Adrenal gland (tissue), 9 donors: ENCODE measurements at regions not wholly inside any gene's neighbourhood (a gene's known extent, or its start where the extent isn't known, plus 50 kb on each side); places are given as distances from the start of the nearest gene placed in this dataset.

Source experiments
- DNase-seq, 7 donors: peaks; one replicate each; pipeline ENCODE4 v3.0.0-alpha.2; 2019 to 2020
- H3K27ac ChIP-seq, 5 donors: fragments of 200-600 bp; sonication (generic) in 4 of 5; 1 replicate in 3 of 5; 2 replicates in 2 of 5; pipeline versions ENCODE4 v1.5.1 to v1.8.0; 2016 to 2020; ENCODE audit warnings: mild to moderate bottlenecking in 1 of 5
- H3K27me3 ChIP-seq: fragments of 200-600 bp; 2 replicates; pipeline ENCODE4 v1.8.0; 2021
- H3K36me3 ChIP-seq, 2 donors: fragments of 200-600 bp; replicated peaks in 1 of 2; 1 replicate in 1 of 2; 2 replicates in 1 of 2; pipeline versions ENCODE4 v1.5.1 to v1.8.0; 2018 to 2022
- H3K4me1 ChIP-seq, 2 donors: fragments of 200-600 bp; replicated peaks in 1 of 2; 1 replicate in 1 of 2; 2 replicates in 1 of 2; pipeline versions ENCODE4 v1.5.1 to v1.8.0; 2018 to 2021
- H3K4me3 ChIP-seq, 4 donors: fragments of 200-600 bp; sonication (generic) in 3 of 4; one replicate each; pipeline ENCODE4 v1.5.1; 2016 to 2018
- H3K9me3 ChIP-seq, 3 donors: fragments of 200-600 bp; sonication (generic) in 1 of 3; replicated peaks in 1 of 3; 1 replicate in 2 of 3; 2 replicates in 1 of 3; pipeline versions ENCODE4 v1.5.1 to v1.8.0; 2016 to 2021
- POLR2A ChIP-seq, 2 donors: fragments of 450-650 bp; IDR thresholded peaks; one replicate each; pipeline ENCODE4 v1.6.1; 2017; ENCODE audit warnings: antibody characterized with exemption in 2 of 2, mild to moderate bottlenecking in 2 of 2, moderate library complexity in 1 of 2
- WGBS, 4 donors: extraction: QIAGEN DNeasy Blood & Tissue Kit in 2 of 4; methylation state at CpG; one replicate each; pipeline versions ENCODE4 v1.1.5 to v1.1.7; 2013 to 2017; 5-methylcytosine and 5-hydroxymethylcytosine counted together
- intact Hi-C, 2 donors: fragments of 100-400 bp; cut with DNase I; formaldehyde crosslinking; loops; one replicate each; pipeline versions ENCODE4 v1.14.1 to v1.15.0; 2022 to 2023
- TF ChIP-seq, protein P1 (sequence below), 6 experiments: fragments of 450-650 bp in 4 of 6; fragments of 200-600 bp in 2 of 6; sonication (generic) in 1 of 6; IDR thresholded peaks; 1 replicate in 5 of 6; 2 replicates in 1 of 6; pipeline versions ENCODE4 v1.5.1 to v1.8.0; 2016 to 2021; ENCODE audit warnings: antibody characterized with exemption in 6 of 6, mild to moderate bottlenecking in 2 of 6, moderate library complexity in 1 of 6
- donor health status: healthy with polysubstance abuse.
- donor health status: Bipolar disorder and iron deficiency.
- donor health status: DM: yes; HTN: yes; CAD: no.
- donor health status: DM: no; HTN: no; CAD: no.
- donor health status: DM: no; HTN: no; CAD: no.

GRCh38 chr12:105978686-105979085 is 160.1 kb downstream of the NUAK1 start:
- Histone ChIP-seq H3K9me3 (no peaks in the 10 kb centered on the region), H3K4me3 (no peak overlapping the region), H3K4me1 (no peaks in the 10 kb centered on the region), H3K27ac (no peak overlapping the region), H3K27me3 (no peaks in the 10 kb centered on the region), H3K36me3 (no peaks in the 10 kb centered on the region)
- intact Hi-C loops: no loop called here
- TF ChIP-seq, protein P1, sequence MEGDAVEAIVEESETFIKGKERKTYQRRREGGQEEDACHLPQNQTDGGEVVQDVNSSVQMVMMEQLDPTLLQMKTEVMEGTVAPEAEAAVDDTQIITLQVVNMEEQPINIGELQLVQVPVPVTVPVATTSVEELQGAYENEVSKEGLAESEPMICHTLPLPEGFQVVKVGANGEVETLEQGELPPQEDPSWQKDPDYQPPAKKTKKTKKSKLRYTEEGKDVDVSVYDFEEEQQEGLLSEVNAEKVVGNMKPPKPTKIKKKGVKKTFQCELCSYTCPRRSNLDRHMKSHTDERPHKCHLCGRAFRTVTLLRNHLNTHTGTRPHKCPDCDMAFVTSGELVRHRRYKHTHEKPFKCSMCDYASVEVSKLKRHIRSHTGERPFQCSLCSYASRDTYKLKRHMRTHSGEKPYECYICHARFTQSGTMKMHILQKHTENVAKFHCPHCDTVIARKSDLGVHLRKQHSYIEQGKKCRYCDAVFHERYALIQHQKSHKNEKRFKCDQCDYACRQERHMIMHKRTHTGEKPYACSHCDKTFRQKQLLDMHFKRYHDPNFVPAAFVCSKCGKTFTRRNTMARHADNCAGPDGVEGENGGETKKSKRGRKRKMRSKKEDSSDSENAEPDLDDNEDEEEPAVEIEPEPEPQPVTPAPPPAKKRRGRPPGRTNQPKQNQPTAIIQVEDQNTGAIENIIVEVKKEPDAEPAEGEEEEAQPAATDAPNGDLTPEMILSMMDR (IDR thresholded peaks at IDR 0.05): no peak
- DNase-seq: no peak
- WGBS, 4 donors: 50 to 62% (median 57%) methylated on average over 3 of the region's 3 CpGs

- Histone ChIP-seq H3K4me3 (no peak overlapping the region), H3K27ac (no peak overlapping the region), H3K27me3 (no peaks in the 10 kb centered on the region), H3K9me3 (no peaks in the 10 kb centered on the region), H3K36me3 (no peaks in the 10 kb centered on the region), H3K4me1 (no peaks in the 10 kb centered on the region)
- TF ChIP-seq POLR2A (IDR thresholded peaks at IDR 0.05): no peak
- TF ChIP-seq, protein P1 (IDR thresholded peaks at IDR 0.05): no peak
- WGBS, 4 donors: 88 to 100% (median 93%) methylated on average over 1 of the region's 1 CpG
- DNase-seq: no peak
- intact Hi-C loops: no loop called here
Measured at GRCh38 chr12:105980085-105980484, 158.7 kb downstream of the NUAK1 start.

DNA sequence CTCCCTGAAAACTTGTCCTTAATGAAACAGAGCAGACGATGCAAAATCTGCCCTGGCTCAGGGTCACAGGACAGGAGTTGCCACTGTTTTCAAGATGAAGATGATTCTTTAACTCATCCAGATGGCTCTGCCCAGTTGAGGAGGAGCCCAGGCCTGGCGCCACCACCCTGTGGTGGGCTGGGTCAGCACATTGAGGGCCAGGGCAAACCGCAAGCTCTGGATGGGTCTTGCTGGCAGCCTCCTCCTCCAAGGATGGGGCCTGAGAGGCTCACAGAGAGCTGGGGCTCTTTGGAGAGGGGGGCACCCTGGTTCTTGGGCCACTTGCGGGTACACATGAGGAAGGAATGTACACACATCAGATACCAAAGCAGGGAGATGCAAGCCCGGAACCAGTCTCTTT is 158.2 kb downstream of the NUAK1 start:
- TF ChIP-seq, protein P1 (IDR thresholded peaks at IDR 0.05): no peak
- TF ChIP-seq POLR2A (IDR thresholded peaks at IDR 0.05): no peak
- intact Hi-C loops: no loop called here
- Histone ChIP-seq H3K9me3 (no peaks in the 10 kb centered on the region), H3K4me1 (no peaks in the 10 kb centered on the region), H3K4me3 (no peak overlapping the region), H3K36me3 (no peaks in the 10 kb centered on the region), H3K27ac (no peak overlapping the region), H3K27me3 (no peaks in the 10 kb centered on the region)
- DNase-seq: no peak
- 80 to 92% (median 85%) methylated on average over 5 of the region's 5 CpGs for WGBS, 4 donors

DNA sequence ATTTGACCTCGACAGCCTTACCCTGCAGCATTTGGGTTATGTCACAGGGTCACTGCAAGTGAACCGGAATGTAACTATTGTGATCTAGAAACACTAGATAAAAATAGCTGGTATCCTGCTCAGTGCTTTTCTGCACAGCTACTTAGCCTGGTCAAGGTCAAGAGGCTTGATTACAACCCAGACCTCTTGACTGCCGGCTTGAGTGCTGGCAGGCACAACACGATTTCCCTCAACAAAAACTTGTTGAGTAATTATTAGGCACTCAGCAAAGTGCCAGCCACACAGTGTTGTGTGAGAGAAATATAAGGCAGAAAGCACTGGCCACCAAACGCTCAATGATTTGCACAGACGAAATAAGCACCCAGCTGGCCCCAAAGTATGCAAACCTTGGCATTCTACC is 156.7 kb downstream of the NUAK1 start:
- Histone ChIP-seq H3K4me3 (no peak overlapping the region), H3K27ac (no peak overlapping the region), H3K9me3 (no peaks in the 10 kb centered on the region), H3K27me3 (no peaks in the 10 kb centered on the region), H3K4me1 (no peaks in the 10 kb centered on the region), H3K36me3 (no peaks in the 10 kb centered on the region)
- intact Hi-C loops: no loop called here
- TF ChIP-seq POLR2A (IDR thresholded peaks at IDR 0.05): no peak
- TF ChIP-seq, protein P1 (IDR thresholded peaks at IDR 0.05): no peak
- 24 to 43% (median 33%) methylated on average over 5 to 6 of the region's 6 CpGs for WGBS, 4 donors
- DNase-seq: peak in 2 of 7 donors; percentile 12 to 16
